GM21786 (cell line): ENCODE measurements at regions not wholly inside any gene's neighbourhood (a gene's known extent, or its start where the extent isn't known, plus 50 kb on each side); places are given as distances from the start of the nearest gene placed in this dataset.

Experiments
- ATAC-seq: cut with Tn5 transposase; IDR thresholded peaks from one replicate; pipeline ENCODE4 v1.9.1; 2021; ENCODE audit not compliant: unreplicated experiment

- no peak for ATAC-seq
Observed at GRCh38 chrX:51954592-51954991, 61.2 kb downstream of the MAGED1 start.

GRCh38 chrX:51955200-51955599 is 61.8 kb downstream of the MAGED1 start:
- peak; percentile 91 for ATAC-seq

- ATAC-seq, result no peak
Observed at GRCh38 chrX:51956441-51956840, 63.0 kb downstream of the MAGED1 start.

GRCh38 chrX:51975360-51975759 is 81.9 kb downstream of the MAGED1 start:
- ATAC-seq, result no peak

DNA sequence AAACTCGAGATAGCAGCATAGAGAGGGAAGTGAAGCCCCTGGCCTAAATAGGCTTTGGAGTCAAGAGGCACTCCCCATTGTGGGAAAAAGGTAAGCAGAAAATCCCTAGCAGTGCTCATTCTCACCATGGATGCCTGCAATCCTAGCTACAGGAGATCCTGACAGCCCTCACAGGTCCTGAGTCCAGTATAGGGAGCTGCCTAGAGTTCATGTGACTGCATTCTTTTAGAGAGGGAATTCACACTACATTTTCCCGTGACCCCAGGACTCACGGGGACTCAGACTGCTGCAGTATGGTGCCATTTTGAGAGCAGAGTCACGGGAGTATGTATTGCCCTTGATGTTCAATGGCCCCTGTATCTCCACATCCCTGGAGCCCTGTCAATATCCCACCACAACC is 82.4 kb downstream of the MAGED1 start:
- no peak for ATAC-seq

DNA sequence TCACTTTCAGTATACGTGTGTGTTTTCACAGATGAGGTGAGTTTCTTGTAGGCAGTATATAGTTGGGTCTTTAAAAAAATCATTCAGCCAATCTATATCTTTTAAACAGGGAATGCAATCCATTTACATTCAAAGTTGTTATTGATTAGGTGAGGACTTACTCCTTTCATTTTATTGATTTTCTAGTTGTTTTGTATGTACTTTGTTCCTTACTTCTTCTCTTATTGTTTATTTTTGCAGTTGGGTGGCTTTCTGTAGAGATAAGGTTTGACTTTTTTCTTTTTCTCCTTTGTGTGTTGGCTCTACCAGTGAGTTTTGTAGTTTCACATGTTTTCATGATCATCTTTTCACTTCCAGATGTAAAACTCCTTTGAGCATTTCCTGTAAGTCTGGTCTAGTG is 83.1 kb downstream of the MAGED1 start:
- ATAC-seq, result no peak
